BLaER1 treated with 17β-estradiol and CSF1 and Interleukin-3, amounts not matched to agents 10 nM and 100 nM (cell line): ENCODE measurements at regions not wholly inside any gene's neighbourhood (a gene's known extent, or its start where the extent isn't known, plus 50 kb on each side); places are given as distances from the start of the nearest gene placed in this dataset.
A peak's percentile ranks its signal among the peaks of the same experiment; 100 is the strongest.

Experiments
- H3K27ac ChIP-seq, 11 experiments: shearing (Covaris generic); formaldehyde crosslinking; 2 replicates each; pipeline ENCODE4 v1.8.1; 2022
- H3K27me3 ChIP-seq, 11 experiments: shearing (Covaris generic); formaldehyde crosslinking; 2 replicates each; pipeline ENCODE4 v1.8.1; 2022
- H3K36me3 ChIP-seq, 11 experiments: shearing (Covaris generic); formaldehyde crosslinking; 2 replicates each; pipeline ENCODE4 v1.8.1; 2022
- H3K4me1 ChIP-seq, 10 experiments: shearing (Covaris generic); formaldehyde crosslinking; 2 replicates each; pipeline ENCODE4 v1.8.1; 2022
- H3K4me2 ChIP-seq, 11 experiments: shearing (Covaris generic); formaldehyde crosslinking; 2 replicates each; pipeline ENCODE4 v1.8.1; 2022
- H3K4me3 ChIP-seq, 10 experiments: shearing (Covaris generic); formaldehyde crosslinking; 2 replicates each; pipeline ENCODE4 v1.8.1; 2022
- H3K9ac ChIP-seq, 11 experiments: shearing (Covaris generic); formaldehyde crosslinking; 2 replicates each; pipeline ENCODE4 v1.8.1; 2022
- H3K9me3 ChIP-seq, 11 experiments: shearing (Covaris generic); formaldehyde crosslinking; replicated peaks in 1 of 11; 2 replicates each; pipeline ENCODE4 v1.8.1; 2022
- H4K20me1 ChIP-seq, 11 experiments: shearing (Covaris generic); formaldehyde crosslinking; 2 replicates each; pipeline ENCODE4 v1.8.1; 2022
- Cebpa-rat ChIP-seq, 11 experiments: shearing (Covaris generic); IDR thresholded peaks; 2 replicates each; pipeline ENCODE4 v1.8.1; 2022

- H3K27me3 ChIP-seq, result no peaks in the 10 kb centered on the region
- no peak overlapping the region for H3K27ac ChIP-seq
- no peaks in the 10 kb centered on the region for H4K20me1 ChIP-seq
- no peak overlapping the region for H3K4me2 ChIP-seq
- H3K4me3 ChIP-seq, result no peak overlapping the region
- H3K4me1 ChIP-seq, result peaks cover 0 to 3% (median 0%) of the 10 kb centered on the region in 10 experiments; a peak in 1 of 20 replicates
- no peak for TF ChIP-seq Cebpa-rat (IDR thresholded peaks at IDR 0.05)
- H3K9me3 ChIP-seq, result no peaks in the 10 kb centered on the region
- no peak overlapping the region for H3K9ac ChIP-seq
- no peaks in the 10 kb centered on the region for H3K36me3 ChIP-seq
These were observed 313.9 kb upstream of the SALL1 start for GRCh38 chr16:51464996-51465395.

GRCh38 chr16:51461255-51461654 is 310.2 kb upstream of the SALL1 start:
- no peaks in the 10 kb centered on the region for H3K36me3 ChIP-seq
- no peak for TF ChIP-seq Cebpa-rat (IDR thresholded peaks at IDR 0.05)
- no peak overlapping the region for H3K4me2 ChIP-seq
- H3K4me1 ChIP-seq, result peaks cover 0 to 30% (median 9%) of the 10 kb centered on the region in 10 experiments; a peak in 11 of 20 replicates
- no peaks in the 10 kb centered on the region for H3K9me3 ChIP-seq
- no peaks in the 10 kb centered on the region for H4K20me1 ChIP-seq
- H3K27me3 ChIP-seq, result no peaks in the 10 kb centered on the region
- H3K9ac ChIP-seq, result no peak overlapping the region
- H3K27ac ChIP-seq, result no peak overlapping the region
- no peak overlapping the region for H3K4me3 ChIP-seq

DNA sequence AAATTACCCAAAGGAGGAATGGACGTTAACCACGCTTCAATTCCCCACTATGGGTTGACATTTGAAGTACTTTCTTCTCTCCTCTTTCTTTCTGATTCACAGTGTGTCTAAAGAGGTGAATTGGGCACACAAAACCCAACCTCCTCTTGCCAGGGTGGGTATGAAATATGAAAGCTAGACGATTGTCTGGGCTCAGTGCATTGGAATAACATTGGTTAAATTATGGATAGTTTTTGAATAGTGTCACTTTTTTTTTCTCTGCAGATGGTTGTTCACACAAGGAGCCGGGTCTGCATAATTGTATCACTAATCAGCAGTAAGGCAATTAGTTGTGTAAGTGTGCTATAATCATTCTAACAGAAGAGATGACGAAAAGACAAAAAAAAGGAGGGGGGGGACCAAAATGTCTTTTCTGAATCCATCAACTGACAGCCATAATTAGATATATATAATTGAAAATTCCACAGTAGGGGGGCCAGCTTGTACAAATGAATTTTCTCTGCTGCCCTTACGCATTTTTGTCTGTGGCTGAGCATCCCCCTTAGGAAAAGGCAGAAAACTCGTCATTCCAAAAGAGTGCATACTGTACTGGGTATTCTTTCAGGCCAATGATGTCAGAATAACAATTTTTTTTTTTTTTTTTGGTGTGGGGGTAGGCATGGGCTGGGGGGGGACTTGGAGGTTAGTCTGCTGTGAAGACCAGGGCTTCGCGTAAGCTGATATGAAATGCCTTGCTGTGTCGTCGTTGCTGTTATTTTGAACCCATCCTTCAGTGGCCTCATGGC is 307.5 kb upstream of the SALL1 start:
- Histone ChIP-seq H3K36me3 (no peaks in the 10 kb centered on the region), H3K4me1 (peaks cover 0 to 35% (median 9%) of the 10 kb centered on the region in 10 experiments; a peak in 11 of 20 replicates), H3K9ac (no peak overlapping the region), H3K27me3 (no peaks in the 10 kb centered on the region), H3K4me2 (peak overlapping the region in 6 of 11 experiments; percentile 26 to 71 (median 63); a peak in 11 of 22 replicates), H3K4me3 (no peak overlapping the region), H3K27ac (no peak overlapping the region), H3K9me3 (no peaks in the 10 kb centered on the region), H4K20me1 (no peaks in the 10 kb centered on the region)
- no peak for TF ChIP-seq Cebpa-rat (IDR thresholded peaks at IDR 0.05)

- no peak overlapping the region for H3K4me3 ChIP-seq
- no peaks in the 10 kb centered on the region for H3K9me3 ChIP-seq
- H3K4me2 ChIP-seq, result peak overlapping the region in 7 of 11 experiments; percentile 26 to 71 (median 59); a peak in 12 of 22 replicates
- no peak overlapping the region for H3K9ac ChIP-seq
- no peak overlapping the region for H3K27ac ChIP-seq
- H4K20me1 ChIP-seq, result no peaks in the 10 kb centered on the region
- H3K4me1 ChIP-seq, result peaks cover 0 to 39% (median 9%) of the 10 kb centered on the region in 10 experiments; a peak in 11 of 20 replicates
- H3K27me3 ChIP-seq, result no peaks in the 10 kb centered on the region
- no peaks in the 10 kb centered on the region for H3K36me3 ChIP-seq
- no peak for TF ChIP-seq Cebpa-rat (IDR thresholded peaks at IDR 0.05)
These were observed 306.7 kb upstream of the SALL1 start for GRCh38 chr16:51457775-51458174.

DNA sequence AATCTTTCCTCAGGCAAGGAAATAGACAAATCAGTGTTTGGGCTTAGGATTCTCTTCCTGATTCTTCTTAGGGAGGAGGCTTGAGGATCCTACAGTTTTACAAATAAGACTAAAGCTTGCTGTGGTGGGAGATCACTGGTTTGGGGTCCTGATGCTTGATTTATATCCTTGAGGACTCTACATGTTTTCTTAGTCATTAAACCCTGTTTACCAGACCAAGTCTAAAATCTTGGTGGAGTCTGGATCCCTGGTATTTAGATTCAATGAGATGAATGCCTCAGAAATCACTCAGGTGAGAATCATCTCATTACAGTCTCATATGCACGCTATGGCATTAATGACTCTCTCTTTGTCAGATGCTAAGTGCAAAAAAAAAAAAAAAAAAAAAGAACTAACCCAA is 304.3 kb upstream of the SALL1 start:
- no peak for TF ChIP-seq Cebpa-rat (IDR thresholded peaks at IDR 0.05)
- no peaks in the 10 kb centered on the region for H3K36me3 ChIP-seq
- H3K4me3 ChIP-seq, result no peak overlapping the region
- H3K9ac ChIP-seq, result no peak overlapping the region
- H3K4me2 ChIP-seq, result peak overlapping the region in 1 of 11 experiments; percentile 4; a peak in 2 of 22 replicates
- H4K20me1 ChIP-seq, result no peaks in the 10 kb centered on the region
- peaks cover 0 to 39% (median 9%) of the 10 kb centered on the region in 10 experiments; a peak in 11 of 20 replicates for H3K4me1 ChIP-seq
- H3K27ac ChIP-seq, result no peak overlapping the region
- no peaks in the 10 kb centered on the region for H3K27me3 ChIP-seq
- no peaks in the 10 kb centered on the region for H3K9me3 ChIP-seq

DNA sequence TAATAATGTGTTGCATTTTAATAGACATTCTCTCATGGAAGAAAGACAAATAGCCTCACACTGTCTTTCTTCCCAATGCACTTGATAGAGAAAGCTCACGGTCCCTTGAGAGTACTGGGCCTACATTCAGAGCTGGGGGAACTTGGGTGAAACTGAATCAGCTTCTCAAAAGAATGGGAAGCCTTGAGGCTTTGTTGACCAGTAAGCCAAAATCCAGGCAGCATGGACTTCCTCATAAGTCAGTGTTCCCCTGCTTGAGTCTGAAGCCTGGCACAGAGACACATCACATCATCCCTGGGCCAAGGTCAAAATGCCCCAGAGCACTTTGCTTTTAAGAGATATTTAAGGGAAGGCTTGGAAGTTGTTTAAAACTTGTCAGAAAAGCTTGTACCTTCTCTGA is 302.2 kb upstream of the SALL1 start:
- no peaks in the 10 kb centered on the region for H3K9me3 ChIP-seq
- no peak overlapping the region for H3K9ac ChIP-seq
- no peaks in the 10 kb centered on the region for H4K20me1 ChIP-seq
- TF ChIP-seq Cebpa-rat (IDR thresholded peaks at IDR 0.05), result no peak
- no peak overlapping the region for H3K27ac ChIP-seq
- no peaks in the 10 kb centered on the region for H3K27me3 ChIP-seq
- no peak overlapping the region for H3K4me3 ChIP-seq
- no peaks in the 10 kb centered on the region for H3K36me3 ChIP-seq
- H3K4me2 ChIP-seq, result no peak overlapping the region; a peak in 1 of 22 replicates
- peaks cover 0 to 28% (median 9%) of the 10 kb centered on the region in 10 experiments; a peak in 11 of 20 replicates for H3K4me1 ChIP-seq

- H3K9ac ChIP-seq, result no peak overlapping the region
- no peak overlapping the region for H3K4me2 ChIP-seq
- no peak overlapping the region for H3K27ac ChIP-seq
- H3K4me1 ChIP-seq, result peaks cover 0 to 9% (median 0%) of the 10 kb centered on the region in 10 experiments; a peak in 4 of 20 replicates
- H3K9me3 ChIP-seq, result no peaks in the 10 kb centered on the region
- no peaks in the 10 kb centered on the region for H3K36me3 ChIP-seq
- no peak overlapping the region for H3K4me3 ChIP-seq
- H3K27me3 ChIP-seq, result no peaks in the 10 kb centered on the region
- TF ChIP-seq Cebpa-rat (IDR thresholded peaks at IDR 0.05), result no peak
- H4K20me1 ChIP-seq, result no peaks in the 10 kb centered on the region
These were observed 299.8 kb upstream of the SALL1 start for GRCh38 chr16:51450909-51451308.

- H3K27ac ChIP-seq, result no peak overlapping the region
- no peaks in the 10 kb centered on the region for H3K9me3 ChIP-seq
- no peaks in the 10 kb centered on the region for H3K27me3 ChIP-seq
- no peak for TF ChIP-seq Cebpa-rat (IDR thresholded peaks at IDR 0.05)
- peaks cover 0 to 7% (median 0%) of the 10 kb centered on the region in 10 experiments; a peak in 2 of 20 replicates for H3K4me1 ChIP-seq
- H3K4me3 ChIP-seq, result no peak overlapping the region
- no peaks in the 10 kb centered on the region for H3K36me3 ChIP-seq
- H4K20me1 ChIP-seq, result no peaks in the 10 kb centered on the region
- H3K4me2 ChIP-seq, result no peak overlapping the region
- no peak overlapping the region for H3K9ac ChIP-seq
These were observed 299.3 kb upstream of the SALL1 start for GRCh38 chr16:51450376-51450775.

DNA sequence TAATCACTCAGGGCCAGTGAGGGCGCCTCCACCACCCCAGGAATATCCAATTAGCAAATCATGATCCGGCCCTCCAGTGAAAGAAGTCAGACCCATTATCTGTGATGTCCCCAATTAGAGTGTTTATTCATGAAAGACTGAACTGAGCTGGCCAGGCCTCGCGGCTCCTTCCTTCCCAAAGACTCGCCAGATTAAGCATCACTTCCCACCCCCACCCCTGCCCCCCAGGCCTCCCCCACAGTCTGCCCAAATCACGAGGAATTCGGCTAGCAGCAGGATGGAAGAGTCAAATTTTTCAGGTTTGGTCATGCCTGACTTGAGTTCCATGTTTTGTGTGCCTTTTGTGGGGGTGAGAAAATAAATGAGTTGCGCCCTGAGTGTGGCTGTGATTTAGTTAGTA is 298.4 kb upstream of the SALL1 start:
- no peak overlapping the region for H3K27ac ChIP-seq
- H3K4me1 ChIP-seq, result peaks cover 0 to 7% (median 0%) of the 10 kb centered on the region in 10 experiments; a peak in 2 of 20 replicates
- H4K20me1 ChIP-seq, result no peaks in the 10 kb centered on the region
- H3K4me3 ChIP-seq, result no peak overlapping the region
- no peaks in the 10 kb centered on the region for H3K27me3 ChIP-seq
- no peaks in the 10 kb centered on the region for H3K9me3 ChIP-seq
- H3K9ac ChIP-seq, result no peak overlapping the region
- no peak overlapping the region for H3K4me2 ChIP-seq
- no peaks in the 10 kb centered on the region for H3K36me3 ChIP-seq
- TF ChIP-seq Cebpa-rat (IDR thresholded peaks at IDR 0.05), result no peak

- H3K4me1 ChIP-seq, result no peaks in the 10 kb centered on the region
- H4K20me1 ChIP-seq, result no peaks in the 10 kb centered on the region
- no peak overlapping the region for H3K9ac ChIP-seq
- no peak overlapping the region for H3K27ac ChIP-seq
- TF ChIP-seq Cebpa-rat (IDR thresholded peaks at IDR 0.05), result no peak
- no peaks in the 10 kb centered on the region for H3K36me3 ChIP-seq
- H3K4me2 ChIP-seq, result no peak overlapping the region
- no peaks in the 10 kb centered on the region for H3K9me3 ChIP-seq
- H3K4me3 ChIP-seq, result no peak overlapping the region
- H3K27me3 ChIP-seq, result peaks cover 3 to 19% (median 14%) of the 10 kb centered on the region in 11 experiments; a peak in 19 of 22 replicates
These were observed 294.2 kb upstream of the SALL1 start for GRCh38 chr16:51445250-51445649.
